ENCODE measurements at regions not wholly inside any gene's neighbourhood (a gene's known extent, or its start where the extent isn't known, plus 50 kb on each side); places are given as distances from the start of the nearest gene placed in this dataset.

DNA sequence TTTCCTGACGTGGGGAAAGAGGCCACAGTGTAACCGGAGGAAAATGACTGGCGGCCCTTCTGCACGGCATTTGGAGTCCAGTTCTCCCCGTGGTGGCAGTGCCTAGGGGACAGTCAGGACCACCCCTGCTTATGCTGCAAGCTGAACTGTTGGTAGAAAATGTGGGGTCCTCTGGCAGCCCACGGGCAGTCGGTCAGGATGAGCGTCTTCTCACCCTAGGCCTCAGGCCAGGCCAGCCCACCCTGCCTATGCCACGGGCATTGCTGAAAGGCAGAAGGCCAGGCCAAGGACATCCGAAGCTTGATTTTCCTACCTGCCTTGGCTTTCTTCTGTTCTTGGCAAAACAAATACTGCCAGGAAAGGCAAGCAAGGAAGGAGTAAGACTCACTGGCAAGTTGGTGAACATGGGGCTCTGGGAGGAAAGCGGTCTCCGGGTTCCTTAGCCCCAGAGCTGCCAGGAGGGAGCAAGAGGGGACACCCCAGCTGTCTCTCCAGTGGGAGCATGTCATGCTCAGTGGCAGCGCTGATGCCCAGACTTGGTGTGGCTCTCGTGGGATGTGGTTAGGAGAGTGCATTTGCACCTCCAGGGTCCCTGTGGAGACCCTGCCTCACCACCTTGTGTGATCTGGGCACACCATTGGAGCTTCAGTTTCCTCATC is 311.6 kb downstream of the QKI start:
- no peaks in the 10 kb centered on the region for H3K4me1 ChIP-seq (ENCODE audit: control insufficient read depth, insufficient read depth, low read length)
- no peaks in the 10 kb centered on the region for H3K27me3 ChIP-seq (ENCODE audit: control insufficient read depth, insufficient read depth, low read length)
- no peak overlapping the region for H3K4me3 ChIP-seq (ENCODE audit: low read depth, low read length)
- H3K9ac ChIP-seq (ENCODE audit: low read length) = no peak overlapping the region
- H3K9me3 ChIP-seq (ENCODE audit: control insufficient read depth, insufficient read depth, low read depth, low read length) = no peaks in the 10 kb centered on the region
- H3K36me3 ChIP-seq (ENCODE audit: control insufficient read depth, insufficient read depth, low read length) = no peaks in the 10 kb centered on the region
- H3K27ac ChIP-seq (ENCODE audit: low read depth, low read length) = no peak overlapping the region

DNA sequence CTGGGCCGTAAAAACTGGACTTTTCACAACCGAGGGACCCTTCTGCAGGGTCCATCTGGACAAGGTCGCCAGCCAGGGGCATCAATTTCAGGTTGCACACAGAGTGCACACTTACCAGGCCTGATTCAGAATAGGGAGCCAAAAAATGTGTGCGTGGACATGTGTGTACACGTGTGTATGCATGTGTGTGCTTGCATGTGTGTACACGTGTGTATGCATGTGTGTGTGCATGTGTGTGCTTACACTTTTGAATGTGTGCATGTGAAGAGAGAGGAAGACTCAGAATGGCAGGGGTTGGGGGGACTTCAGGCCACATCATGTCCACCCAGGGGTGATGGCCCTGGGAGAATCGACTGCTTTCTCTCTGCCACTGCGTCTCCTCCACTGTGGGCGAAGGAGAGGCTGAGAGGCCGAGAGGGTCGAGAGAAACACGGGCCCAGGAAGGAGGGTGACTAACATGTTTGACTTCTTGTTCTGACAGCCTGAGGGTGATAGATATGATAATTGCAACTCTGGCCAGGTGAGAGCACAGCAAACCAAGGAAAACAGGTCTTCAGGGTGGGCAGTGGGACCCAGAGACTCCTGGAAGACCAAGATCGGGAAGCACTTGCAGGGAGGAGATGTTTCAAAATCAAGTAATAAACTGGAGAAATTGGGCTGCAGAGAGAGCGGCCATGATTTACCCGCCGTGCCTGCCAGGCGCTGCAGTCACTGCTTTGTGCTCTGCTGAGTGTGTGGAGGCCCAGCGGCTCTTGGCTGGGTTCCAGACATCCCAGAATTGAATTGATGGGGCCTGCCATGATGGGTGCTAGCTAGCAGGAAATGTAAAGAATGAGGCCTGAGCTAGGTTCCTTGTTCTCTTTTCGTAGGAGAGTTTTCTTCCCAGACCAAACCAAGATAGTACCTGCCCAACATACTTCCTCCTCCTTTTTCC is 310.8 kb downstream of the QKI start:
- H3K9ac ChIP-seq (ENCODE audit: low read length) = no peak overlapping the region
- H3K27ac ChIP-seq (ENCODE audit: low read depth, low read length) = no peak overlapping the region

DNA sequence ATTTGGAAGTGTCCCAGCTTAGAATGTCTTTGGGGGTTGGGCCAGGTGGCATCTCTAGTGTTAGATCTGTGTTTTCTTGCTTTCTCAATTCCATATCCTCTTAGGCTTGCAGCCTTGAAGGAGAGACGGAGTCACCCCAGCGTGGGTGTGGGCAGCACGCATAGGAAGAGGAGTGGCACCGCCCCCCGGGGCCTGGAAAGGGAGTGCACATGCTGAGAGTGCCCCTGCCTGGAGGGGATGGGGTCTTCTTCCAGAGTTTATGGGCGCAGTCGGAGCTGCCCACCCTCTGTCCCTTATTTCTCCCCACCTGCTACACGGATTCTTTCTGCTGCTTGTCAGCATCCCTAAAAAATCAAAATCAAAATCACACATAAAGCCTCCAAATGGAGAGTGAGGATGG is 309.7 kb downstream of the QKI start:
- H3K9ac ChIP-seq (ENCODE audit: low read length) = no peak overlapping the region
- H3K36me3 ChIP-seq (ENCODE audit: control insufficient read depth, insufficient read depth, low read length) = no peaks in the 10 kb centered on the region
- no peak overlapping the region for H3K27ac ChIP-seq (ENCODE audit: low read depth, low read length)
- no peaks in the 10 kb centered on the region for H3K4me1 ChIP-seq (ENCODE audit: control insufficient read depth, insufficient read depth, low read length)
- no peaks in the 10 kb centered on the region for H3K27me3 ChIP-seq (ENCODE audit: control insufficient read depth, insufficient read depth, low read length)
- no peak overlapping the region for H3K4me3 ChIP-seq (ENCODE audit: low read depth, low read length)
- H3K9me3 ChIP-seq (ENCODE audit: control insufficient read depth, insufficient read depth, low read depth, low read length) = no peaks in the 10 kb centered on the region

More for the DNA sequence above, 310.8 kb downstream of the QKI start:
- no peaks in the 10 kb centered on the region for H3K27me3 ChIP-seq (ENCODE audit: control insufficient read depth, insufficient read depth, low read length)
- H3K4me3 ChIP-seq (ENCODE audit: low read depth, low read length) = no peak overlapping the region
- no peaks in the 10 kb centered on the region for H3K36me3 ChIP-seq (ENCODE audit: control insufficient read depth, insufficient read depth, low read length)
- no peaks in the 10 kb centered on the region for H3K4me1 ChIP-seq (ENCODE audit: control insufficient read depth, insufficient read depth, low read length)
- no peaks in the 10 kb centered on the region for H3K9me3 ChIP-seq (ENCODE audit: control insufficient read depth, insufficient read depth, low read depth, low read length)

DNA sequence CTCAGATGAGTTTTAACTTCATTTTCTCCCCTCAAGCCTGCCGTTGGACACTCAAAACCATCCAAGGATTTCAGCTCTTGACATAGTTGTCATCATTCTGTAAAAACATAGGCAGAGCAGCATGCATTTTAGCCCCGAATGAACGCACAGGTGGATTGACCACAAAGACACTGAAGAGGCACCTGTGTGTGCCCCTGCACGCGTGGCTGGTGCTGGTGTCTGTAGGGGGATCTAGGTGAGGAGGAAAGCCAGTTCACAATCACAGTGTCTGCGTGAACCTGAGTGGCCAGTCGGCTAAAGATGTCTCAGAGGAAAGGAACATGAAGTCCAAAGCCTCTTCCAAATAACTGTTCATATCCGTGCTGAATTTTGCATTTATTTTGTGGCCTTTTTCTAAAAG is 309.2 kb downstream of the QKI start:
- Histone ChIP-seq H3K9ac (ENCODE audit: low read length) (no peak overlapping the region), H3K4me1 (ENCODE audit: control insufficient read depth, insufficient read depth, low read length) (no peaks in the 10 kb centered on the region), H3K36me3 (ENCODE audit: control insufficient read depth, insufficient read depth, low read length) (no peaks in the 10 kb centered on the region), H3K27me3 (ENCODE audit: control insufficient read depth, insufficient read depth, low read length) (no peaks in the 10 kb centered on the region), H3K27ac (ENCODE audit: low read depth, low read length) (no peak overlapping the region), H3K9me3 (ENCODE audit: control insufficient read depth, insufficient read depth, low read depth, low read length) (no peaks in the 10 kb centered on the region), H3K4me3 (ENCODE audit: low read depth, low read length) (no peak overlapping the region)

DNA sequence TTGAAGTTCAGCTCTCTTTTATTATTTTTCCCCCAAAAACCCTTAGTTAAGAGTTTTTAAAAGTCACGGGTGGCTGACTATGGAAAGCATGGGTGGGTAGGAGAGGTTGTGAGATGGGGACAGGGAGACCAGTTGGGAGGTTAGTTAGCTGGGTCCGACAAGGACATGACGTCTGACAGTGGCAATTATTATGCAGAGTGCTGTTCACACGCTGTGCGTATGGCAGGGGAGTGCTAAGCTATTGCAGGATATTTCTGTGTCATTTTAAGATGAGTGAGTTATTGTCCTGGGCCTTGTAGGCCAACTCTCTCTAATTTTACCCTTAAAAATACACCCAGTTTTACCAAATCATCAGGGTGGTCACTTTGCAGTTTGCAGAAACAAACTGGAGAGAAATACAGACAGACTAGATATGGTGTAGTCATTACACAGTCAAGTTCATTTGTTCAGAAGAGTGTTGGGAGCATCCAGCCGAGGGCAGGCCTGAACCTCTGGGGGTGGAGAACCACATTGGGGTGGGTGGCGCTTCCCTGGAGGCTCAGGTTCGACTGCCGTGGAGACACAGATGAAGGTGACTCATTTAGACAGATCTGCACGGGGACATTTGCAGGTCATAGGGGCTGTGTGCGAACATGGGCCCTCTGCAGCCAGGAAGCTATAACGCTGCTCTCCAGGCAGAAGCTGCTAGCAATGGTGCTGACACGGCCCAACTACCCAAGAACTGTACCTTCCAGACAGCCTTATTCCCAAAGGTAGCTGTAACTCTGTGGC is 307.6 kb downstream of the QKI start:
- Histone ChIP-seq H3K27ac (ENCODE audit: low read depth, low read length) (no peak overlapping the region), H3K4me1 (ENCODE audit: control insufficient read depth, insufficient read depth, low read length) (no peaks in the 10 kb centered on the region), H3K4me3 (ENCODE audit: low read depth, low read length) (no peak overlapping the region), H3K27me3 (ENCODE audit: control insufficient read depth, insufficient read depth, low read length) (no peaks in the 10 kb centered on the region), H3K9me3 (ENCODE audit: control insufficient read depth, insufficient read depth, low read depth, low read length) (no peaks in the 10 kb centered on the region), H3K36me3 (ENCODE audit: control insufficient read depth, insufficient read depth, low read length) (no peaks in the 10 kb centered on the region), H3K9ac (ENCODE audit: low read length) (no peak overlapping the region)

DNA sequence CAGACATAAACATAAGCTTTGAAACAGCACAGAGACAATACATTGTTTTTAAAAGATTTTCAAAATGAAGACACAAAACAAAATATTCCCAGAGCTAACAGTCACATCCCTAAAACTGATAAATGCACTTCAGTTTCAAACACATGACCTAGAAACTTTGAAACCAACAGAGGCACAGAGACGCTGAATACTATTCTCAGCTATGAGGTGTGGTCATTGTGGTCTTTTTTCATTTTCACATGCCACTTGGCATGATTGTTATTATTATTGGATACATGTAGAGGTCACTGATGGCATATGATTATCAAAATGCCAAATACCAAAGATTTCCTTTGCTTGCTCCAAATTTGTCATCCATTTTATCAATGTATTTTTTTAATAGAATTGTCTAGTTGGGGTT is 306.9 kb downstream of the QKI start:
- no peaks in the 10 kb centered on the region for H3K27me3 ChIP-seq (ENCODE audit: control insufficient read depth, insufficient read depth, low read length)
- no peaks in the 10 kb centered on the region for H3K4me1 ChIP-seq (ENCODE audit: control insufficient read depth, insufficient read depth, low read length)

DNA sequence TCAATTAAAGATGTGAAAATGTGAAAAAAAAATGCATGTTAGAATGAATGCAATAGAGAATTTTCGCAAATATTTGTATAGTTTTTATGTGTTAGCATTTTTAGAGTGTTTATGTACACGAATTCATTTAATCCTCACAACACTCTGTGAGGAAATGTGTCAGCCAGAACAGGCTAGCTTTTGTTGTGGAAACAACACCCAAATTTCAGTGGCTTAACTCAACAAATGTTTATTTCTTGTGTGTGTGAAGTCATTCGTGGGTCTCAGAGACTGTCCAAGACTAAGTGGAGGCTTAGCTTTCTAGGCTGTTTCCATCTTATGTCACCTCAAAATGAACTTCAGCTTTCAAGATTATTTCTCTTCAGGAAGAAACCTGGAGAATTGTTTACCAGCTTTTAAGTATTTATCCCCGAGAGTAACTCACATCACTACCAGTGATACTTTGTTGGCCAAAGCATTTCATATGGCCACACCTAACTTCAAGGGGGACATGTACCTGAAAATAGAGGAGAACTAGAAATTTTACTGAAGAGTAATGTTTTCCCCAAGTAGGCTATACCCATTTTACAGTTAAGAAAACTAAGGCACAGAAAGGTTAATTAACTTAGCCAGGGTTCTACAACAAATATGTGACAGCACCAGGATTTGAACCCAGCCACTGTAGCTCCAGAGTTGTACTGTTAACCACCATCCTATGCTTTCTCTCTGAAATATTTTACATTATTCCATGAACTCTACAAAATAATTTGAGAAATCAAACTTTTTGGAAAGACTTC is 306.1 kb downstream of the QKI start:
- H3K4me1 ChIP-seq (ENCODE audit: control insufficient read depth, insufficient read depth, low read length) = no peaks in the 10 kb centered on the region
- H3K4me3 ChIP-seq (ENCODE audit: low read depth, low read length) = no peak overlapping the region
- no peak overlapping the region for H3K27ac ChIP-seq (ENCODE audit: low read depth, low read length)
- no peak overlapping the region for H3K9ac ChIP-seq (ENCODE audit: low read length)
- H3K27me3 ChIP-seq (ENCODE audit: control insufficient read depth, insufficient read depth, low read length) = no peaks in the 10 kb centered on the region
- H3K36me3 ChIP-seq (ENCODE audit: control insufficient read depth, insufficient read depth, low read length) = no peaks in the 10 kb centered on the region
- no peaks in the 10 kb centered on the region for H3K9me3 ChIP-seq (ENCODE audit: control insufficient read depth, insufficient read depth, low read depth, low read length)

More for the DNA sequence above, 306.9 kb downstream of the QKI start:
- Histone ChIP-seq H3K9me3 (ENCODE audit: control insufficient read depth, insufficient read depth, low read depth, low read length) (no peaks in the 10 kb centered on the region), H3K36me3 (ENCODE audit: control insufficient read depth, insufficient read depth, low read length) (no peaks in the 10 kb centered on the region), H3K9ac (ENCODE audit: low read length) (no peak overlapping the region), H3K4me3 (ENCODE audit: low read depth, low read length) (no peak overlapping the region), H3K27ac (ENCODE audit: low read depth, low read length) (no peak overlapping the region)

DNA sequence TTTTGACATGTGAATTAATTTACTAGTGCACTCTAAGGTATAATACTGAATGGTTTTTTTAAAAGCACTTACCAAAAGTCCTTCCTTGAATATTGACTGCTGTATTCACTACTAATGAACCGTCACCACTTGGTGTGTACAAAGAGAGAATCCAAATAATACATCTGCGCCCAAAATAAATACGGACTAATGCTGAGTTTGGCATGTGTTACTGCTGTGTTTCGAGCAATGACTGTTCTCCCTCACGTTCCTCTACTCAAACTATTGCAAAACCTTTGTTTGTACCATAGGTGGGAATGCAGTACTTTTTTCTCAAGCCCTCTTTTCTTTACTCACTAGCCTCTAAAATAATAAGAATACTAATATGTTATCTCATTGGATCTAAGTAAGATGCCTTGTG is 305.5 kb downstream of the QKI start:
- H3K36me3 ChIP-seq (ENCODE audit: control insufficient read depth, insufficient read depth, low read length) = no peaks in the 10 kb centered on the region
- no peak overlapping the region for H3K9ac ChIP-seq (ENCODE audit: low read length)
- H3K27me3 ChIP-seq (ENCODE audit: control insufficient read depth, insufficient read depth, low read length) = no peaks in the 10 kb centered on the region
- H3K9me3 ChIP-seq (ENCODE audit: control insufficient read depth, insufficient read depth, low read depth, low read length) = no peaks in the 10 kb centered on the region
- no peak overlapping the region for H3K27ac ChIP-seq (ENCODE audit: low read depth, low read length)
- no peak overlapping the region for H3K4me3 ChIP-seq (ENCODE audit: low read depth, low read length)
- no peaks in the 10 kb centered on the region for H3K4me1 ChIP-seq (ENCODE audit: control insufficient read depth, insufficient read depth, low read length)

DNA sequence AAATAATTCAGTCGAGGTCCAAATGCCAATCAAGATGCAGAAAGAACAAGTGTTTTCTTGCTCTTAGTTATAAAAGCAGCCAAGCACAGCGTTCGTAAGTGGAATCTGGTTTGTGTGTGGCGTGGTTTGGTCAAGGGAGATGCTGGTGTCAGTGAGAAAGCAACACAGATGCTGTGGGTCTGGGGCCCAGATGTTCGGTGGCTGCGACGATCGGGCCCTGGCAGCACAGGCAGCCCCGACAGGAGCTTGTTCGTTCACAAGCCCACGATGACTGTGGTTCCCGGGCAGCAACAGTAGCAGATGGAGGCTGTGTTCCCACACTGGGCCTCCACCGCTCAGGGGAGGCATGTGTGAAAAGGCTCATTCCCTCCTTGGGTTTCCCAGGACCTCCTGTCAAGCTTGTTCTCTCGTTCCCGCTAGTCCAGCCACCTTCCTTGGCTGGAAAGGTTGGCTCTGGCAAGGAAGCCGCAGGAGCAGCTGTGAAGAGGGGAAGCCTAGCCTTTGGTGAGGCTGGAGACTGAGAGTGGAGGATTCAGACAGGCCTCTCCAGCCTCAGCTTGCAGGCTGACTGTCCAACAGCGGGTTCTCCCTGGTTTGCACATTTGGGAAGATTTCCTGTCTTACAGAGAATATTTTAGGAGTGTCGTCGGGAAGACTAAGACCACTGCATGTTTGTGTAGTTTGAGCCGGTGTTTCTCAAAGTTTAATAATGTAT is 304.7 kb downstream of the QKI start:
- no peak overlapping the region for H3K4me3 ChIP-seq (ENCODE audit: low read depth, low read length)
- H3K9me3 ChIP-seq (ENCODE audit: control insufficient read depth, insufficient read depth, low read depth, low read length) = no peaks in the 10 kb centered on the region
- no peak overlapping the region for H3K27ac ChIP-seq (ENCODE audit: low read depth, low read length)
- no peak overlapping the region for H3K9ac ChIP-seq (ENCODE audit: low read length)
- H3K27me3 ChIP-seq (ENCODE audit: control insufficient read depth, insufficient read depth, low read length) = no peaks in the 10 kb centered on the region
- H3K4me1 ChIP-seq (ENCODE audit: control insufficient read depth, insufficient read depth, low read length) = no peaks in the 10 kb centered on the region
- no peaks in the 10 kb centered on the region for H3K36me3 ChIP-seq (ENCODE audit: control insufficient read depth, insufficient read depth, low read length)

DNA sequence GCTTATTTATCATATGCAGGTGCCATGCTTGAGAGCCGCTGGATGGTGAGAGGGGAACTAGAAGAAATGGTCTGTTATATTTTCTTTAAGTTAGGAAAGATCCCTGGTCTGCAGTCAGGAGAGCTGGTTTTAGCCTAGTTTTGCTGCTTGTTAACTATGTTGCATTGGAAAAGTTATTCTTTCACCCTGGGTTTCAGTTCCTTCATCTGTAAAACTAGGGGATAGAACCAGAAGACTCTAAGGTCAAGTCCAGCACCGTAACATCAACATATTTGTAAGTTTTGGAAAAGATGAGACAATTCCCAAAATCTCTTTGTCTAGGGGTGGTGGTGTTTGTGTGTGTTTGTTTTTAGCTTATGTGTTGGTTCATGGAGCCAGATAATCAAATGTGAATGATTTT is 304.0 kb downstream of the QKI start:
- no peaks in the 10 kb centered on the region for H3K27me3 ChIP-seq (ENCODE audit: control insufficient read depth, insufficient read depth, low read length)
- H3K9ac ChIP-seq (ENCODE audit: low read length) = no peak overlapping the region
- H3K4me3 ChIP-seq (ENCODE audit: low read depth, low read length) = no peak overlapping the region
- no peak overlapping the region for H3K27ac ChIP-seq (ENCODE audit: low read depth, low read length)
- H3K36me3 ChIP-seq (ENCODE audit: control insufficient read depth, insufficient read depth, low read length) = no peaks in the 10 kb centered on the region
- H3K4me1 ChIP-seq (ENCODE audit: control insufficient read depth, insufficient read depth, low read length) = no peaks in the 10 kb centered on the region
- H3K9me3 ChIP-seq (ENCODE audit: control insufficient read depth, insufficient read depth, low read depth, low read length) = no peaks in the 10 kb centered on the region
